ENCODE measurements at regions not wholly inside any gene's neighbourhood (a gene's known extent, or its start where the extent isn't known, plus 50 kb on each side); places are given as distances from the start of the nearest gene placed in this dataset.

DNA sequence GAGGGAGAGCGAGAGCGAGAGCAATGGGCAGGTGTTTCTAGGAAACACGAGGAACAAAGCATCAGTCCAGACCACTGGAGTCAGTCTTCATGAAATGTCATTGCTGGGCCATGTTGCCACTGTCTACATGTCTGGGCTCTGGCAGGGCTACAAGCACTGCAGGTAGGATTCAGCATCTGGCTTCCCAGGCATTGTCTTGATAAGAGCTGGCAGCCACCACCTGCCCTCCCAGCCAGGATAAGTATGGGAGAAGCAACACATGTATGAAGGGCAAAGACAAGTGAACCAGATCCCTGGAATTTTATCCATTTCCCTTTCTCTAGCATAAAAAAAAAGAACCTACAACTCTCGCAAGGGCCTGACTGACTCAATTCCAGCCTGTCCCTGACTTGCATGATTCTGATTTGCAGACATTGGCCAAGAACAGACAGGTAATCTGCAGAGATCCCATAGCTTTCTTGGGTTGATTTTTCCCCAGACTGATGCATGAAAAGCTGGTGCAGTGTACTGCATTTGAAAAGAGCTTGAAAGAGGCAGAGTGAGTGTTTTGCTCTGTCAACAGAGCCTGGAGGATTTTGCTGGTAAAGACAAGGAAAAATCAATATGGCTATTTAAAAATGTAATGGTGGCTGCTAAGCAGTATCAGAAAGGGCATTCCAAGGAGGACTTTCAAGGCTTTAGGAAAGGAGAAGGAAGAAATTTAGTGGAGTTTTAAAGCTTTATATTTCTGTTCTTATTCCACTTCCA is 157.2 kb upstream of the MYRIP start:
- TF ChIP-seq, protein P1, sequence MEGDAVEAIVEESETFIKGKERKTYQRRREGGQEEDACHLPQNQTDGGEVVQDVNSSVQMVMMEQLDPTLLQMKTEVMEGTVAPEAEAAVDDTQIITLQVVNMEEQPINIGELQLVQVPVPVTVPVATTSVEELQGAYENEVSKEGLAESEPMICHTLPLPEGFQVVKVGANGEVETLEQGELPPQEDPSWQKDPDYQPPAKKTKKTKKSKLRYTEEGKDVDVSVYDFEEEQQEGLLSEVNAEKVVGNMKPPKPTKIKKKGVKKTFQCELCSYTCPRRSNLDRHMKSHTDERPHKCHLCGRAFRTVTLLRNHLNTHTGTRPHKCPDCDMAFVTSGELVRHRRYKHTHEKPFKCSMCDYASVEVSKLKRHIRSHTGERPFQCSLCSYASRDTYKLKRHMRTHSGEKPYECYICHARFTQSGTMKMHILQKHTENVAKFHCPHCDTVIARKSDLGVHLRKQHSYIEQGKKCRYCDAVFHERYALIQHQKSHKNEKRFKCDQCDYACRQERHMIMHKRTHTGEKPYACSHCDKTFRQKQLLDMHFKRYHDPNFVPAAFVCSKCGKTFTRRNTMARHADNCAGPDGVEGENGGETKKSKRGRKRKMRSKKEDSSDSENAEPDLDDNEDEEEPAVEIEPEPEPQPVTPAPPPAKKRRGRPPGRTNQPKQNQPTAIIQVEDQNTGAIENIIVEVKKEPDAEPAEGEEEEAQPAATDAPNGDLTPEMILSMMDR (IDR thresholded peaks at IDR 0.05; ENCODE audit: low read depth, low read length, poor library complexity, severe bottlenecking) = no peak
- no peak for TF ChIP-seq EZH2phosphoT487 (IDR thresholded peaks at IDR 0.05; ENCODE audit: borderline replicate concordance, low read length)

Measured in DOHH2 (cell line).